ENCODE measurements at regions not wholly inside any gene's neighbourhood (a gene's known extent, or its start where the extent isn't known, plus 50 kb on each side); places are given as distances from the start of the nearest gene placed in this dataset.
"Not testable (repeated sequence)": the region's sequence is repeated elsewhere in the genome, so short reads cannot be mapped to it uniquely, and the experiment has no call there.

DNA sequence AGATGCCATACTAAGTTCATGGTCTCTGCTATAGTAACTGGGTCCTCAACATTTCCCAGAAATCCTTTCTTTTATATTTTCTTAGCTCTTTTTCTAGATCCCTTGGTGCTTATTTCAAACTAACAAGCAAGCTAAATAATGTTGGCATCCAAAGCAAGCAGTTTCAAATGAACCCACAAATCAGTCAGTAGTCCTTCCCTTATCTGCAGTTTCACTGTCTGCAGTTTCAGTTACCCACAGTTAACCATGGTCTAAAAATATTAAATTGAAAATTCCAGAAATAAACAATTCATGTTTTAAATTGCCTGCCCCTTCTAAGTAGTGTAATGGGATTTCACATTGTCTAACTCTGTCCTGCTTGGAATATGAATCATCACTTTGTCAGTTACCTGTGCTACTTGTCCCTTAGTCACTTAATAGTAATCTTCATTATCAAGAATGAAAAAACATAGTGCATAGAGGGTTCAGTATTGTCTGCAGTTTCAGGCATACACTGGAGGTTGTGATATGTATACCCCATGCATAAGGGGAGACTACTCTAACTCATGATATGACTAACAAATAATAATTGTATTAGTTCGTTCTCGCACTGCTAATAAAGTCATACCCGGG is 633.7 kb downstream of the MECOM start:
- intact Hi-C loops (cut with DNase I, micrococcal nuclease), result no loop called here
- ATAC-seq (no peak), DNase-seq (no peak)

DNA sequence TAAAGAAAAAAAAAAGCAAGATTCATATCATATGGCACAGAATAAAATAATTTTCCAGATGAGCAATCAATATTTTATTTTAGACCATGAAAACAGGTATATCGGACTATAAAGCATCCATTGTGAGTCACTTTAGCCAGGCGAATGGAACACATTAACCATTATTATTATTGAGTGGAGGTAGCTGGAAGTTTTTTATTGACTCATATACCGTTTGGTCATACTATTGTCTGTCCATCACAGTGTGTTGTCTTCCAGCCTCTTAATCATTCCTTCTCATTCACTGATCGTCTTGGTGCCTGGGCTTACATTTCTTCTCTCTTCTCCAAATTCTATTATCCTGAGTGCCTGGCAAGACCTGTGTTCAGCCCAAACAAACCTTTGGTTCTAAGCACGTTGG is 634.8 kb downstream of the MECOM start:
- intact Hi-C loops (cut with DNase I, micrococcal nuclease), result no loop called here
- ATAC-seq, result no peak
- no peak for DNase-seq

DNA sequence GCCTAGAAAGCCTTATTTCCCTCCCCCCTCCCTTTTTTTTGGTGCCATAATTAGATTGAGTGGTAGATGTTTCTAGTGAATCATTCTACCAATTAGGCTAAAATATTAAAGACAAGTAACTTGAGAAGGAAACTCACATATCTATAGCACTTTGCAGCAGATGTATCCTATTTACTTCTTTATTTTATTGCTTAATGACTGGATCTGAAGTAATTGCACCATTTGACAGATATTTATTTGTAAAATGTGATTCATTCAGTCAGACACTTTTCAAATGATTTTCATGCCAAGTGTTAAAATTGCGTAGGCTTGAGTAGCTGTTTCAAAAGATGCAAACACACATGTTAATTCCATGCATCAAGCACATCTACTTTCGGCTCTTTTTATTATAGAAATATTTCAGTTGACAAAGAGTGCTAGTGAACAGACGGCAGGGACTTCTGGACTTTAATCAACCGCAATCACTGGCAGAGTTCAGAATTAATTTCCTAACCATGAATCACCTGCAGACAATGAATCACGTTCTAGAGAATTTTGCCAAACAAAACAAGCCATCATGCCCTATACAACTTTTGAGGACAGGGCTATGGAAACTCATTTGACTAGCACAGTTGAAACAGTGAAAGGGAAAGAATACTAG is 636.8 kb downstream of the MECOM start:
- no peak for DNase-seq

DNA sequence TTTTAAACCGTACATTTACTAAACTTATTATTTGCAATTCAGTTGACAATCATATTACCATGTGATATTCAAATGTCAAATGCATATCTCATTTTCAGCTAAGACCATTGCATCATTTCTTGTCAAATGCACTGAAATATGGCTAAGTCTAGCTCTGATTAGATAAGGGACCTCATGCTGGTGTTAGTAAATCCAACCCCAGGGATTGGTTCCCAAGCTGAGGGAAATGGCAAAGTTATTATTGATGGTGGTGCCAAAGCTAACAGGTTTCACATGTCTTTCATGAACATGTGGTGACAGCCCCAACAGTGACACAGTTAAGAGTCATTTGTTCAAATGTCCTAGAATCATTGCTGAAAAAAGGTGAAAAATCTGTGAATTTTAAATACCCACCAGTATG is 641.1 kb downstream of the MECOM start:
- ATAC-seq, result no peak
- DNase-seq, result no peak
- intact Hi-C loops (cut with DNase I, micrococcal nuclease), result no loop called here

More for the DNA sequence above, 636.8 kb downstream of the MECOM start:
- intact Hi-C loops (cut with DNase I, micrococcal nuclease), result no loop called here
- peak; percentile 35 for ATAC-seq

DNA sequence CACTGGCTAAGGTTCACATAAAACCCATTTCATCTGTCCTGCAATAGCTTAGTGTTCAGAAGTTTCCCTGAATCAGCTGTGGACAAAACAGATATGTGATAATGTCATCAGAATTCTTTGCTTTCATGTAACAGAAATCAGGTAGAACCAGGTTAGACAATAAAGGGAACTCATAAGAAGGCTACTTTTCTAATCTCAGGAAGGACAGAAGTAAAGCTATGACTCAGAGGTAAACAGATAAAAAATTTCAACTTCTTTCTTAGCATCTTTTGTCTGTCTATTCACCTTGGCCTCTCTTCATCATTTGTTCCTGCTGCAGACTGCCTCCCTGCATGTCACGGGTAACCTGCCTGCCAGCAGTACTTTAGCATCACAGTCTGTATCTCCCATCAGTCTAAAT is 643.1 kb downstream of the MECOM start:
- intact Hi-C loops (cut with DNase I, micrococcal nuclease), result no loop called here
- DNase-seq (no peak), ATAC-seq (no peak)

DNA sequence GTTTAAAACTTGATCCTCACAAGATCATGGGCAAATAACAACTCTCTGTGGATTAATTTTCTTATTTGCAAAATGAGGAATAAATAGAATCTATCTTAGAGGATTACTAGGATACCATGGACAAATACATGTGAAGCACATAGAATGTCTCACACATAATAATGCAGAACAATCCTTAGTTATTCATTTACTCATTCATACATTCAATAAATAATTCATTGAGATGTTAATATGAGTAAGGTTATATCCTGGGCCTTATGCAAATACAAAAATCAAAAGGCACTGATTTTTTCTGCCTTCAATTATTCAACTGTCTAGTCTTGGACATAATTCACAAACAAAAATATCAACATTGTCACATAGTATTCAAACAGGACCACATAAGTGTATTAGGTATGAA is 654.1 kb downstream of the MECOM start:
- intact Hi-C loops (cut with DNase I, micrococcal nuclease), result no loop called here
- no peak for DNase-seq
- ATAC-seq, result no peak

DNA sequence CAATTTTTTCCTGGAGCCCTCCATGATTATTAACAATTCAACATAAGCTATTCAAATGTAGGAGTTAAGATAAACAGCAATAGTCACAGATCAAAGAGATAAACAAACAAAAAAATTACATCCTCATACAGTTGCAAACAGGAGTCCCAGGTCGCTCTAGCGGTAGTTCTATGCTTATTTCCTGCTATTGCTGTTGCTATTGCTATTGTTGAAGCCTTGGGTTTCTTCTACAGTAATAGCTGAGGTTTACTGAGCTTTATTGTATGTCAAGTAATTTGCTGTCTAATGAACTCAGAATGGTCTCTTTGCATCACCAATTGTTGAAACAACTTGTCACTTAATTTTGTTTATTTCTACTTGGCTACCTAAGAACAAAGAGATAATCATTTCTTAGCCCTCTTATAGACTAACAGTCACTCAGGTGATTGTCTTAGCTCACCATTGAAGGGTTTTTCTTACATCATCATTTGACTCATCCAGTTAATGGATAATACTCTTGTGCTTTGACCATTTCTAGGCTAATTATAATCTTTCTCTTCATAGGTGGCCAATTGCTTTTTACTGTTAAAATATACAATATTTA is 654.6 kb downstream of the MECOM start:
- no peak for DNase-seq
- intact Hi-C loops (cut with DNase I, micrococcal nuclease), result no loop called here
- ATAC-seq, result no peak

DNA sequence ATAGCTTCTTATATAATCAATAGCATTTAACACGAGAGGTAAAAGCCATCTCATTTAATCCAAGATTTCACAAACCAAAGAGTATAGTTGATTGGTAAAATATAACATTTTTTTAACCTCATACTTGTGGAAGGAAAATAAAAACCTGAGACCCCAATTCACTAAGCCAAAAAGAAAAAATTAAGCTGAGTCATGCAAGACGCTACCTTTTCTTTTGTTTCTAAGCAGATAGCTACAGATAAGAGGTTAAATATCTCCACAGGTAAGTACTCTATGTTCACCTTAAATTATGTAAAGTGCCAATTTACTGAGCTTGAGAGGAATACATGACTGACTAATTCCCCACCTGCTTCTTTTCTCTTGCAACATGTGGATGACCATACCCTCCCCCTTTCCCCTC is 656.4 kb downstream of the MECOM start:
- DNase-seq (no peak), ATAC-seq (no peak)
- intact Hi-C loops (cut with DNase I, micrococcal nuclease), result no loop called here

DNA sequence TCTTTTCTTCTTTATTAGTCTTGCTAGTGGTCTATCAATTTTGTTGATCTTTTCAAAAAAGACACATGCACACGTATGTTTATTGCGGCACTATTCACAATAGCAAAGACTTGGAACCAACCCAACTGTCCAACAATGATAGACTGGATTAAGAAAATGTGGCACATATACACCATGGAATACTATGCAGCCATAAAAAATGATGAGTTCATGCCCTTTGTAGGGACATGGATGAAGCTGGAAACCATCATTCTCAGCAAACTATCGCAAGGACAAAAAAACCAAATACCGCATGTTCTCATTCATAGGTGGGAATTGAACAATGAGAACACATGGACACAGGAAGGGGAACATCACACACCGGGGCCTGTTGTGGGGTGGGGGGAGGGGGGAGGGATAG is 657.1 kb downstream of the MECOM start:
- DNase-seq; ATAC-seq; intact Hi-C loops (cut with DNase I, micrococcal nuclease): not testable (repeated sequence)

DNA sequence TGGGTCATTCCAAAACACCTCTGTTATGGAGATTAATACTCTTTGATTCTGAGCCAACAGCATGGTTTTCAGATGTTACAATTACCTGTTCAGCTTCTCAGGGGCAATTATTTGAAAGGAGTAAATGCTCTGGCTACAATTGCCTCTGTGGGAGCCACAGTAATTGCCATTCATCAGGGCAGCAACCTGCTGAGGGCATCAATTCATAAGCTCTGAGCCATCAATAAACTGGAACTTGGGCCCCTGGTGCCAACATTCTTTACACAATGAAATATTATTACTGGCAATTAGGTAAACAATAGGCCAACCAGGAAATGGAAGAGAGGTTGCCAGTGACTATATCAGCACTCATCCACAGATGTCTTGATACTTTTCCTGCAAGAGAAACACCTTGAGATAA is 660.8 kb downstream of the MECOM start:
- intact Hi-C loops (cut with DNase I, micrococcal nuclease), result no loop called here
- DNase-seq (no peak), ATAC-seq (no peak)

DNA sequence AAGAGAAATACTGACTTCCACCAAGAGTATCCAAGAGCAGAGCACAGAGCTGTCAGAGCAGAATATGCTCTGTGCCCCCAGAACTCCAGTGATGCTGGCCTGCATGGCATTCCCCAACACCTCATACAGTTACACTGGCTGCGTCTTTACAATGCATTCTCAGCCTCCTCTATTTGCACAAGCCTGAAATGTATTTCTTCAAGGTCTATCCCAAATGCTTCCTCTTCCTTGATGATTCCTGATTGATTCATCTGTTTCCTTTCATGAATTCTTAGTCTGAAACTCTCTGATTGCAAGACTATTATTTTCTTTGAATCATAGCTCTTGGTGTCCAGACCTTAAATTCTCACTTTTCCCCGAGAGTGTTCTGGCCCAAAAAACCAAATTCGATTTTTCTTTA is 664.7 kb downstream of the MECOM start:
- intact Hi-C loops (cut with DNase I, micrococcal nuclease), result no loop called here
- DNase-seq (no peak), ATAC-seq (no peak)

DNA sequence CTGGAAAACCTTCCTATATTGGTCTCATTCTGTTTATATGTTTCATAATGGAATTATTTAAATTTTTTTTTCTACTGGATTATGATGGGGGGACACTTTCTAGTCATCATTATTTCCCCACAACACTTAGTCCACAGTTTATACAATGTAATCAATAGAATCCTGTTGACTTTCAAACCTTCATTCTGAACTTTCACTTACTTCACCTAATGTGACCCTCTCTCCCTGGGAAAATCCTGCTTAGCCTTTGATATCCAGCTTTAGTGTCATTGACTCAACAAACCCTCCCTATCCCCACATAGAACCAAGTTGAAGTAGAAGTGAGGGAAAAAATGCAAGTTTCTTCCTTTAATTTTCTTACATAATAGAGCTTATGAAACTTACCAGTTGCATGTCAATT is 666.0 kb downstream of the MECOM start:
- no peak for ATAC-seq
- no peak for DNase-seq
- intact Hi-C loops (cut with DNase I, micrococcal nuclease), result no loop called here

DNA sequence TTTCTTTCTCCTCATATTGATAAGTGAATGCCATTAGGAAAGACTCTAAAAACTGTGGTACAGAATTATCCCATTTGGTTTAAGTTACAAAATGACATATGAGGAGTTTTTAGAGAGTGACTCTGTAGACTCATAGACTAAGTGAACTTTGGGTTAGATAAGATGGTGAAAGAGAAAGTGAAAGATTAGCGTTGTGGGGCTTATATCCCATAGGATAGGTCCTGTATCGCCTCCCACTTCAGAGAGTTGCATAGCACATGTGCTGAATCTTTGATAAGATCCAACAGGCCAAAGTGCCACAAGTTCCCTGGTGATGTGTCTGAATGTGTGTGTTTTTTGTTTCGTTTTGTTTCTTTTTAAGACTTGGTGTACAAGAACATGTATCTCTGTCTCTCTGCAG is 666.9 kb downstream of the MECOM start:
- ATAC-seq (peak; percentile 88), DNase-seq (no peak)
- intact Hi-C loops (cut with DNase I, micrococcal nuclease), result no loop called here

DNA sequence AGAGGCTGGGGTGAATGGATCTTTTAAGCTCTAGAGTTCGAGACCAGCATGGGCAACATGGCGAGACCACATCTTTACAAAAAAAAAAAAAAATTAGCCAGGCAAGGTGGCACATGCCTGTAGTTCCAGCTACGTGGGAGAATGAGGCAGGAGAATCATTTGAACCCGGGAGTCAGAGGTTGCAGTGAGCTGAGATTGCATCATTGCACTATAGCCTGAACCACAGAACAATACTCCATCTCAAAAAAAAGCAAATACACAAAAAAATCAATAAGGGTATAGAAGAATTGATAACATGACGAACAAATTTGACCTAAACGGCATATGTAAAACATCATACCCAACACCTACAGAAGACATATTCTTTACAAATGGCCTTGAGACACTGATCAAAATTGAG is 668.4 kb downstream of the MECOM start:
- intact Hi-C loops (cut with DNase I, micrococcal nuclease), result no loop called here
- DNase-seq (no peak), ATAC-seq (no peak)

DNA sequence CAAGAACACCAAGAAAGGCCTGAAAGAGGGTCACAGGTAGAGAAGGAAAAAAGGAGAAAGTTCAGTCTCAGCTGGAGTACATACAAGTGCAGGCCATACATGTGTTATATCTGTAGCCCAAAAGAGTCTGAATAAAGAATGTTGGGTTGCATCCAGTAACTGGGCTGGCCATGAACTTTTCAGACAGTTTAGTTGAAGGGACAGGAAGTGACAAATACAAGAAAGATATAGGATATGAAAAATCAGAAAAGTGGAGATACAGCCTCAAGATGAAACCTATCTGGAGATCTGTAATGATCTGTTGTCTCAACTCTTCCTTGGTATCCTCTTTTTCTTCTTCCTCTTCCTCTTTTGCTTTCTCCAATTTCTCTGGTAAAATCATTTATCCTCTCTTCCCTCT is 671.7 kb downstream of the MECOM start:
- ATAC-seq (no peak), DNase-seq (no peak)
- intact Hi-C loops (cut with DNase I, micrococcal nuclease), result no loop called here

DNA sequence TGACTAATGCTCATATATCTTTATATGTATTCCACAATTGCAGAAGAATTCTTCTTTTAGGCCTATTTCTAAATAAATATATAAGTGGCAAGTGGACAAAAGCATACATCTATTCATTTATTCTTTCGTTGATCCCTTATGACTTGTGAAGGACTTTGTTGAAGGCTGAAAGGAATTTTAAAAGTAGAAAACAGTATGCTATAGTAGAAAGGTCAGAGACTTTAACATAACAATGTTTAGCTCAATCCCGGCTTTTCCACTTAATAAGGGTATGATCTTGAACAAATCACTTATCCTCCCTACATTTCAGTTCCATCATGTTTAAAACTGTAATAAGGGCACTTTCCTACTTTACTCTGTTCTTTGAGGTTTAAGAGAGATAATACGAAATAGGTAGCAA is 672.9 kb downstream of the MECOM start:
- intact Hi-C loops (cut with DNase I, micrococcal nuclease), result no loop called here
- ATAC-seq (no peak), DNase-seq (no peak)

DNA sequence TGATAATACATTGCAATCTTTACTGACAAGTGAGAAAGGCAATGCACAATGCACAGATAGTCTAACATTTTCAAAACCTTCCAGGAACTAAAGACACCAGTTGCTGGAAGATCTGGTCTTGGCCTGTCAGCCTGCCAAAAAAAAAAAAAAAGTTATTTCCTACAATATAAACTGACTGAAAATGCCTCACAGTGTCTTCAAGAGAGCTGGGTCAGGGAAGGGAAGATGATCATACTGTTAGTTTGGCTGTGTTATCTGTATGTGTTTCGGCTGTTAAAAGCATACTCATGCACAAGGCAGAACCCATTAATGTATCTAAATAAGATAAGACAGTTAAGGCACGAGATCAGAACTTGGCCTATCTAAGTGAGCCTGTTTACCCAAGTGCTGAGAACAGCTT is 673.4 kb downstream of the MECOM start:
- intact Hi-C loops (cut with DNase I, micrococcal nuclease), result no loop called here
- DNase-seq, result no peak

DNA sequence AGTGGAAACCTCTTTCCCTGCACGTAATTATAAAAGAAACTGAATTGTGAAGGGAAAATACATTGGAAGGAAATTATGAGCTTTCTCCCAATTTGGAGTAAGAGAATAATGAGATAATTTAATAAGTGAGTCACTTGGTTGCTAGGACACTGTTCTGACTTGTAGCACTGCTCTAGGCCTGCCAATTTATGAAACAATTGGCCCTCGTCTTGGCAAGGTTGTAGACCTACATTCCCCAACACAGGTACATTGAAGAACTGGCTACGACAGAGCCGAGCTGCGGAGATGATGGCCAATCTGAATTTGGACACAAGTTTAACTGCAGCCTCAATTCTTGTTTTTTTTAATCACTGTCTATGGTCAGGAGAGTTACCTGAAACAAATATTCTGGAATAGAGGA is 674.1 kb downstream of the MECOM start:
- ATAC-seq, result no peak
- DNase-seq, result no peak
- intact Hi-C loops (cut with DNase I, micrococcal nuclease), result no loop called here

More for the DNA sequence above, 673.4 kb downstream of the MECOM start:
- ATAC-seq, result no peak

DNA sequence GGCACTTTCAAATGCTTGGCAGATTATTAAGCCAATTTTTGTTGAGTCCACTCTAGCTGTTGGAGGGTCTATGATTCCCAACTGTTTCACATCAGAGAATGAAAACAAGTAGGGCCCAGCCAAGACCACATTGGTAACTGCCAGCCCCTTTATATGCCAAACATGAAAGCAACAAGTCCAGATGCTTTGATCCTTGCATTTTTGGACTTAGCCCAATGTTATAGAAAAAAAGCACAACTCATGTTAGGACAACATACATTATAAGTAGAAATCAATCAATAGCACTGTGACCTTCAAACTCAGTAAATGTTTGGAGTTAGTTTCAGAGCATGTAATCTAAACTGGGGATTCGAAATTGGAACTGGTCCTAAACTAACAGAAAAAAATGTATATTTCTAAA is 674.7 kb downstream of the MECOM start:
- ATAC-seq (no peak), DNase-seq (no peak)
- intact Hi-C loops (cut with DNase I, micrococcal nuclease), result no loop called here

DNA sequence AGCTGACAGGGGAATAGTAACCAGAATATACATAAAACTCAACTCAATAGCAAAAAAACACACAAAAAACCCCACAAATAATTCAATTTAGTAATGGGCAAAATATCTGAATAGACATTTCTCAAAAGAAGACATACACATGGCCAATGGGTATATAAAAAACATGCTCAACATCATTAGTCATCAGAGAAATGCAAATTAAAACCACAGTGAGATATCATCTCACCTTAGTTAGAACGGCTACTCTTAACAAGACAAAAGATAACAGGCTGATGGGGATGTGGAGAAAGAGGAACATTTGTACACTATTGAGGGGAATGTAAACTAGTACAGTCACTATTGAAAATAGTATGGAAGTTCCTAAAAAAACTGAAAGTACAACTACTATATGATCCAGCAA is 678.6 kb downstream of the MECOM start:
- intact Hi-C loops (cut with DNase I, micrococcal nuclease), result no loop called here
- ATAC-seq (no peak), DNase-seq (no peak)

DNA sequence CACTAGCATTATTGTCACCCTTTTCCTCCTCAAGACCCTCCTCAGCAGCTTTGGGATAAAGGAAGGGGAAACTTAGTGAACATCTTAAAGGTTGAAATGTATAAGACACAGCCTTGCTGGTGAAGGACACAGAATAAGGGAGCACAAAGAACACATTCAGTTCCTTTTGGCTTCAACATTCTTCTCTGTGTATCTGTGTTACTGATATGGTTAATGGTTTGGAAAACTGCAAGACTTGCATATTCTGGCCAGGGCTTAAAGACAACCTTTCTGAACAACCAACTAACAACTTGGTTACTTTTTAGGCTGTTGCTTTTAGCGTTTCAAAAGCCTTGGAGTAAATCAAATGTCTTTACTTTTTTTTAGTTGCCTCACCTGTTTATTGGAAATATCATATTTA is 680.5 kb downstream of the MECOM start:
- ATAC-seq (no peak), DNase-seq (no peak)
- intact Hi-C loops (cut with DNase I, micrococcal nuclease), result no loop called here
